Astrocyte of the cerebellum (primary cell): ENCODE measurements at regions not wholly inside any gene's neighbourhood (a gene's known extent, or its start where the extent isn't known, plus 50 kb on each side); places are given as distances from the start of the nearest gene placed in this dataset.

Experiments used
- DNase-seq: peaks from one replicate; pipeline ENCODE4 v3.0.0-alpha.2; 2011; ENCODE audit warnings: low read depth
- H3K4me3 ChIP-seq: 2 replicates; pipeline ENCODE4 v1.5.1; 2011; ENCODE audit warnings: mild to moderate bottlenecking, low read depth, low read length, moderate library complexity
- in situ Hi-C: cut with HindIII; loops from 2 replicates; pipeline ENCODE4 v1.10.0; 2017; ENCODE audit warnings: low sequenced_read_pairs
- TF ChIP-seq, protein P1 (sequence below): IDR thresholded peaks from 2 replicates; pipeline ENCODE4 v1.5.1; 2012; ENCODE audit warnings: low read length, low read depth, moderate library complexity, mild to moderate bottlenecking; ENCODE audit errors: missing control alignments

DNA sequence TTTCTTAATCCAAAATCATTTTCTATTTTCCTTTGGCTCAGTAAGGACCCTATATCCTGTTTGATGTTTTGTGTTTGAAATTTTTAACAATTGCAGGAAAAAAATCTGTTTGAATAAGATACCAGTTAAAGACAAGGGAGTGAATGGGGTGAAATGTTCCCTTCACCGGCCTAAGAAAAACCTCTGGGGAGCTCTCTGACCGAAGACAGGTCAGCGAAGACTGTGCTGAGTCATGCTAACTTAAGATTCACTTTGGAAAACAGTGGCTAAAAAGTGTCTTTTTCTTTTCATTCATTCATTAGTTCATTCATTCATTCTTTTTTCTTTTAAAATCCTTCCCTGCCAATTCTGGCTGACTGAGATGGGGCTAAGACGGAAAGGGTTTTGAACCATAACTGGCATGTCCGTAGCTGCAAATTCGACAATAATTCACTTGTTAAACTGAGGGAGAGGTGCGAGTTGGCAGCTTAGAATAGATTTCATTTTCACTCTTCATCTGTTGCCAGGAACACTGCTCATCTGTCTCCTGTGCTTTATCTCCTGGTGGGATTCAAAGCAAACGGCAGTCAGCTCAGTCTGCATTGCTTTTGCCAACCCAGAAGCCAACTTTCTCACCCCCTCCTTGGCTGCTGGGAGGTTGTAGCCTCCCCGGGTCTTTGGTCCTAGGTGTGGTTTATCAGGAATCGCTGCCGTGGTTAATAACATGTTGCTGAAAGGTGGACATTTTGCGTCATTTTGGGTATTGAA, 434.0 kb upstream of the LARGE1 start:
- DNase-seq, result no peak
- H3K4me3 ChIP-seq, result no peak overlapping the region
- in situ Hi-C loops, result no loop called here
- TF ChIP-seq, protein P1, sequence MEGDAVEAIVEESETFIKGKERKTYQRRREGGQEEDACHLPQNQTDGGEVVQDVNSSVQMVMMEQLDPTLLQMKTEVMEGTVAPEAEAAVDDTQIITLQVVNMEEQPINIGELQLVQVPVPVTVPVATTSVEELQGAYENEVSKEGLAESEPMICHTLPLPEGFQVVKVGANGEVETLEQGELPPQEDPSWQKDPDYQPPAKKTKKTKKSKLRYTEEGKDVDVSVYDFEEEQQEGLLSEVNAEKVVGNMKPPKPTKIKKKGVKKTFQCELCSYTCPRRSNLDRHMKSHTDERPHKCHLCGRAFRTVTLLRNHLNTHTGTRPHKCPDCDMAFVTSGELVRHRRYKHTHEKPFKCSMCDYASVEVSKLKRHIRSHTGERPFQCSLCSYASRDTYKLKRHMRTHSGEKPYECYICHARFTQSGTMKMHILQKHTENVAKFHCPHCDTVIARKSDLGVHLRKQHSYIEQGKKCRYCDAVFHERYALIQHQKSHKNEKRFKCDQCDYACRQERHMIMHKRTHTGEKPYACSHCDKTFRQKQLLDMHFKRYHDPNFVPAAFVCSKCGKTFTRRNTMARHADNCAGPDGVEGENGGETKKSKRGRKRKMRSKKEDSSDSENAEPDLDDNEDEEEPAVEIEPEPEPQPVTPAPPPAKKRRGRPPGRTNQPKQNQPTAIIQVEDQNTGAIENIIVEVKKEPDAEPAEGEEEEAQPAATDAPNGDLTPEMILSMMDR, result no peak

DNA sequence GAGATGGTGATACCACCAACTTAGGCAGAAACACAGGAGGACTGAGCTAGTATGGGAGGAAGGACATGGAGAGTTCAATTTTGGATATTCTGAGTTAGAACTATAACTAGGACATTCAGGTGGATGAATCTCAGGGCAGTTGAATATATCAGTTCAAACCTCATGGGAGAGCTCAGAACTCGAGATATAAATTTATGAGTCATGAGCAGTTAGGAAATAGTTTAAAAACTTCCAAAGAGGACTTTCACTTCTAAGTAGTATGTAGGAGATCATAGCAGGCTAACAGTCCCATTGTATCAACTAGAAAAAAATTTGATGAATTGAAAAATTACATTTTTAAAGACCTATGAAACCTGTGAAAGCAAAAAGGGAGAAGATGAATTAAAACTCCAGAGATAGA, 436.2 kb upstream of the LARGE1 start:
- in situ Hi-C loops, result no loop called here
- DNase-seq, result no peak
- TF ChIP-seq, protein P1, result no peak
- no peak overlapping the region for H3K4me3 ChIP-seq

DNA sequence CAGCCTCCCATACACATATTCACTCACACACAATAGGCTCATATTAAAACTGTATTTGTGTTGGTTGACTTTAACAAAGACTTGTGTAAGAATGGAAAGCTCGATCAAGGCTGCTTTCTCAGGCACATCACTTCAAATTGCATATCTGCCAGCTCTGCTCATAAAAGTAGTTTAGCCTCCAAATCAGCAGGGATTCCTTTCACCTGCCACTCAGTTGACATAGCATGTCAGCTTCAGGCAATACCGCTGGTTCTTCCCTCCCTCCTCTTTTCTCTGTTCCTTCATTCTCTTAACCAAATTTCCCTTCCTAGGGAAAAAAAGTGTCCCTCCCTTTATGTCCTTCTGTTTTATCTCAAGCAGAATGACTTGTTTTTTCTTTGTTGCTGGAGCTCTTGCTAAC, 450.4 kb upstream of the LARGE1 start:
- in situ Hi-C loops, result no loop called here
- TF ChIP-seq, protein P1, result no peak

DNA sequence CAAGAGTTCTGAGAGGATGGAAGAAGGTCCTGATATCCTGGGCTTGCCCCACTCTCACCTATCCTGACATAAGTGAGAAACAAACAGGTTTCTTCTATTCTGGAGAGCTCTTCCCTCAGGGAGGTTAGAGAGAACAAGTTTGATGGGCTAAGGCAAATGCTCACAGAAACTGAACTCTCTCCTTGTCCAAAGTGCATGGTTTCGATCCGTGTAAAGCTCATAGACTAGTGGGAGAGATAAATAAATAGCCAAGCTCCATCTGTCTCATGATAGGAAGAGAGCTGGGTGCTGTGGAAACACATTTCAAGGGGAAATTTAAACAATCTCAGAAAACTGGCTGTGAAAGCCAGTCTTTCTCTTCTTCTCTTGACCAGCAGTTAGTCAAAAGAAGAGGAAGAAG, 459.5 kb upstream of the LARGE1 start:
- H3K4me3 ChIP-seq, result no peak overlapping the region
- in situ Hi-C loops, result loop anchor here (5.0 kb wide), 1 partner anchor 92 kb away; no protein-coding TSS in a partner anchor
- DNase-seq, result no peak
- TF ChIP-seq, protein P1, result no peak

More for the DNA sequence above, 450.4 kb upstream of the LARGE1 start:
- H3K4me3 ChIP-seq, result no peak overlapping the region
- no peak for DNase-seq

DNA sequence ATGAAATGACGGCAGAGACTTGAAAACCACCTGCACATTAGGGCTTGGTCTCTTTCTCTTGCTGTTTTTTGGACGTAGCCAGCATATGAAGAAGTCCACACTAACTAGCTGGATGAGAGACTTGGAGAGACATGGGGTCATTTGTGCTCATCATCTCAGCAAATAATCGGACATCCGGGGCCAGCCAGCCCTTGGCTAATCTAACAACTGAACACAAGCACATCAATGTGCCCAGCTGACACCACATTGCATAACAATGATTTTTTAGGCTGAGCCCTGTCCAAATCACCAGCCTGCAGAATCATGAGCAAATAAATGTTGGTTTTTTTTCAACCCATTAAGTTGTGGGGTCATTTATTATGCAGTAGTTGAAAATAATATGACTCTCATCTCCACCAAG, 460.3 kb upstream of the LARGE1 start:
- in situ Hi-C loops, result loop anchor here (5.0 kb wide), 1 partner anchor 92 kb away; no protein-coding TSS in a partner anchor

DNA sequence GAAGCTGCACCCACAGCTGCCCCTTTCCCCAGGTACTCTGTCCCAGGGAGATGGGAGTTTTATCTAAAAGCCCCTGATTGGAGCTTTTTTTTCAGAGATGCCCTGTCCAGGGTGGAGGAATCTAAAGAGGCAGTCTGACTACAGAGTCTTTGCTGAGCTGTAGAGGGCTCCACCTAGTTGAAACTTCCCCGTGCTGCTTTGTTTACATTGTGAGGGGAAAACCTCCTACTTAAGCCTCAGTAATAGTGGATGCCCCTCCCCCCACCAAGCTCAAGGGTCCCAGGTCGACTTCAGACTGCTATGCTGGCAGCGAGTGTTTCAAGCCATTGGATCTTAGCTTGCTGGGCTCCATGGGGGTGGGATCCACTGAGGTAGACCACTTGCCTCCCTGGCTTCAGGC, 470.1 kb upstream of the LARGE1 start:
- TF ChIP-seq, protein P1, result no peak
- in situ Hi-C loops, result no loop called here
- DNase-seq, result no peak
- no peak overlapping the region for H3K4me3 ChIP-seq

More for the DNA sequence above, 460.3 kb upstream of the LARGE1 start:
- TF ChIP-seq, protein P1, result no peak
- H3K4me3 ChIP-seq, result no peak overlapping the region
- no peak for DNase-seq

DNA sequence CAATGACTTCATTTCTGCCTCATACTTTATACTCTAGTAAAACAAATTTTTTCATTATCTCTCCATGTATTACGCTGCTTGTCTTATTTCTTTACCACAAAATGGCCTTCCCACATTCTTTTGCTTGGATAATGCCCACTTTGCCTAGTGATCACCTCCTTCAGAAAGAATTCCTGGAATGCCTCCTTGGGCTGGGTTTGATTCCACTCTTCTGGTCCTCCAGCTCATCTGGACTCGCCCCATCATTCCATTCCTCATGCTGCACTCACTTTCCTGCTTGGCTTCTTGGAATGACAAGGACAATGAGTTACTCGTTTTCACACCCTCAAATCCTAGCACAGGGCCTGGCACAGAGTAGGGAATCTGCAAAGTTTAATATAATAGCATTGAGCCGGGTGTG, 475.1 kb upstream of the LARGE1 start:
- TF ChIP-seq, protein P1, result no peak
- no peak overlapping the region for H3K4me3 ChIP-seq
- in situ Hi-C loops, result no loop called here
- DNase-seq, result no peak
